Stimulated activated CD4-positive, alpha-beta T cell treated with anti-CD3 and anti-CD28 coated beads, Interleukin-1b, Interleukin-23, amount 100 ng/mL, for 24 hours (primary cell): ENCODE measurements at regions not wholly inside any gene's neighbourhood (a gene's known extent, or its start where the extent isn't known, plus 50 kb on each side); places are given as distances from the start of the nearest gene placed in this dataset.
"Not testable (repeated sequence)": the region's sequence is repeated elsewhere in the genome, so short reads cannot be mapped to it uniquely, and the experiment has no call there.

Experiments used
- DNase-seq, 4 experiments: peaks; one replicate each; pipeline ENCODE4 v3.0.0-alpha.2; 2020; ENCODE audit warnings: low read depth in 4 of 4, low spot score in 1 of 4

DNA sequence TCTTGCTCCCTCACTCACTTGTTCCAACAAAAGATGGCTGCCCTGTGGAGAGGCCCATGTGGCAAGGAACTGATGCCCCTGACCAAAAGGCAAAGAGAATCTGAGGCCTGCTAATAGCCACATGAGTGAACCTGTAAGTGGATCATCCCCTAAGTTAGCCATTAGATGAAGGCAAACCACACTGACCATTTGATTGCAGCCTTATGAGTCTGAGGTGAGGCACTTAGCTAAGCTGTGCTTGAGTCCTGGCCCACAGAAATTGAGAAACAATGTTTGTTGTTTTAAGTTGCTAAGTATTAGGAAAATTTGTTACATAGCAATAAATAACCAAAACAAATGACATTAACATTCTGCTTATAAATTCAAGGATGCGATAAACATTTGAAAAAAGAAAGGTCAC is 100.1 kb upstream of the BET1 start:
- no peak for DNase-seq

DNA sequence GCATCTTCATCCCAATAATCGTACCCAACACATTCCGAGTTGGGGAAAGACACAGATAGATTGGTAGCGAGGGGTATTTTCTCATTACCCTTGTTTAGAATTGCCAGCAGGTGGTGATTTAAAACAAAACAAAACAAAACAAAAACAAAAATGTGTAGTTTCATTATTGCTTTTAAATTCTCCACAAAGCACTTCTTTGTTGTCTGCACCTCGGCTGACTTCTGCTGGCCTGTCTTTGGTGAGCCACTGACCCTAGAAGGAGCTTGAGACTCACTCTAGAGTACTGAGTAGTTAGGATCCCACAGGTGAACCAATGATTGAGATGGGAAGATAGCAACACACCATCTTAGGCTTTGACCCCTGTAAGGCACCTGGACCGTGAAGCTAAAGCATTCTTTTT is 105.4 kb upstream of the BET1 start:
- no peak for DNase-seq

DNA sequence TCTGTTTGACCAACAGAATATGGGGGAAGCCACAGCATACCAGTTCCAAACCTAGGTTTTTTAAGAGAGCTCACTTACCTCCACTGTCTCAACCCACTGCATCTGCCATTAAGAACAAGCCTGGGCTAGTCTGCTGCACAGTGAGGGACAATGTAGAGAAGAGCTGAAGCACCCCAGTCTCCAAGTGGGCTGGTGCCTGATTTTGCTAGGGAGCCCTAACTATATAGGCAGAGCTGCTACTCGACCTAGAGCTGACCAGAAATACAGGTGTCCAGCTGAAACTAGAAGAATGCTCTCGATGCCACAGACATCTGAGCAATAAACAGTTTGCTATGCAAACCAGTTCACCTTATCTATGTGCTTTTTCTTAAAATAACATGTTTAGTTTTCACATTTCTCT is 106.9 kb upstream of the BET1 start:
- DNase-seq = no peak

DNA sequence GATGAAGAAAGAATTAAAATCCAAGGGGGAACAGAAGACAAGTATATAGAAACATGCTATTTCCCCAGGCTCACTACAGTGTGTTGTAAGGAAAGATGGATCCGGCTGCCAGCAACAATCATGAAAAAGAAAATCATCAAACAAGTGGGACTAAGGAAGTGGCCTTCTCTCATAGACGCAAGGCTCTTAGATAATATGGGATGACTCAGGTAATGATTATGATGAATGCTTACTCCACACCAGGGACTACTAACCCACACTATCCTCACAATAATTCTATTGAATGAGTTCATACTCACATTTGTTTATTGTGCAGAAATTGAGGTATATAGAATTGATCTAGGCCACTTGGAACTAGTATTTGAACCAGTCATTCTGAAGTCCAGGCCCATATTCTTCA is 111.2 kb upstream of the BET1 start:
- DNase-seq = no peak

DNA sequence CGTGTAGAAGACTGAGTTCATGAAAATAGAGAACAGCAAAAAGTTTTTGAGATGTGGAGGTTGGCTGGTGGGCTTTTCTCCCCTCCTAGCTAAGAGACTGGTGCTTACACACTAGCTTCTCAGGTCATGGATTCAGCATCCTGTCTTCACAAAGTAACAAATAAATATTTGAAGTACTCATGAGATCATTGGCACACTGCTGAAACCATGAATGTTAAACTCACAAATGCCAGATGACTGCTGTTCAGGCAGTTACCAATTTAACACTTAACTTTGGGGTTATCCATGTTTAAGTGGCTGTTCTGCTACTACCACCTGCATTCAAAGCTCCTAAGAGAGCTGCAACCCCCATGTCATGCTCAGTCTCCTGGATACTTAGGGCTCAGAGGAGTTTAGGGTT is 119.0 kb upstream of the BET1 start:
- no peak for DNase-seq

DNA sequence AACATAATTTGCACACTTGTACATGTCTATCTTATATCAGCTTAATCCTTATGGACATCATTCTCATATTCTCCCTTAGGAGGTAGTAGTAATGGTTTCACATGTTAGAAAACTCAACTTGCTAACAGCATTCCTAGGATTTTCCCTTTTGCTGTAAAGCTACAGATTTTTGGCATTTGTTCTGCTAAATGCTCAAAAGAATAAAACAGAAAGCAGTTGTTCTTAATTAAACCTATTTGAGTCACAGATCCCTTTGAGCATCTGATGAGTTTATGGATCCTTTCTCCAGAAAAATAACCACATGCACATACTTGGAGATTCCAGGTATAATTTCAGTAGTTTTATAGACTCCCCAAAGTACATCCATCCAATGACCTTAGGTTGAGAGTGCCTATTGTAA is 122.9 kb upstream of the BET1 start:
- DNase-seq = no peak

DNA sequence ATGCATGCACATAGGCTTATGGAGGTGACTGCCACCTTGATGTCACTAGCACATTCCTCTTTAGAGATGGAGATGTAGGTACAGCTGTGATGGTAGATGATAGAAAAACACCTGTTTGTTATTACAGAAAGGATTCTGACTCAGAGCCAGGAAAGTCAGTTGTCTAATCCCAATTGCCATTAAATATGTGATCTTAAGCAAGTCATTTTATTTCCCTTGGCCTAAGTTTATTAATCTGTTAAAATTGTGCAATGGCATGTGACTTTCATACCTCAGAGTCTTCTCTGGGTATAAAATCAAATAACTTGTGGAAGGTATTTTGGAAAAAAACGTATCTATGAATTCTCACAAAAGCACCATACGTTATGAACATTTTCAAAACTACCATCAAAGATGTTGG is 123.9 kb upstream of the BET1 start:
- no peak for DNase-seq

DNA sequence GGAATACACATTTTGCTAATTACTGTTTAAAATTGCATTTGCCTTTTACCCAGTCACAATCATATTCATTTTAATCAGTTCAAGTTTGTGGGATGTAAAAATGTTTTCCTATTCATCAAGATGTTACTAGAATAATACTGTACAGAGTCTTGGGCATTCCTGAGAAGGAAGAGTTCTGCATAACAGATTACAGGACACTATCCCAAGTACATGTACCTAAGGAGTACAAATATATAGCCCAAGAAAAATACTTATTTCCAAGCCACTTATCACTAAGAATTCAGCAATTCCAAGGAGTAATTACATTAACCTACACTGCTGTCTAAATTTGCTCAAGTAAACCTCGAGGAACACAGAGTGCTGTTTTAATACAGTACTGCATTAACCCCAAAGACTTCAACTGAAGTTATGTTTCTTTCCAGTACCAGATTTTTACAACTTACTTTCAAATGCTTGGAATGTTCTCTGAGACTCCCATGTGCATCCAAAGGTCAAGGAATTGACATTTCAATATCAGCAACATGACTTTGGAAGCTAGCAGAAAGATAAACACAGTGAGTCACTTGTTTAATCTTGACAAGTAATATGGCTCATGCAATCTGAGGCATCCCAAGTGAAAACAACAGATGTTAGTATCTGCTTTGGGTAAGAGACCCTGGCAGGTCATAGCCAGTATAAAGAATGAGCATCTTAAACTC is 125.4 kb upstream of the BET1 start:
- no peak for DNase-seq

DNA sequence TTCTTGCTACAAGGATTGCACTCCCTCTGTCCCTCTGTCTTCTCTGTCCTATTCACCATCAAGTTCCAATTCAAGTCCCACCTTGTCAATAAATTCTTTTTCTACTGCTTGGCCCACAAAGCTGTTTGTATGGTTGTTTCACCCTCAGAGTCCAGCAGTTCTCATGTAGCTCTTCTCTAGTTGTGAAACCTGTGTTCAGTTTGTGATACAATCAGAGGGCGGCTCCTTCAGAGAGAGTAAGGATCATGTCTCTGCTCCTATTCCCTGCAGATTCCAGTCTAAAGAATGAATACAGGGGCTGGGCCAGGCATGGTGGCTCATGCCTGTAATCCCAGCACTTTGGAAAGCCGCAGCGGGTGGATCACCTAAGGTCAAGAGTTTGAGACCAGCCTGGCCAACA is 126.6 kb upstream of the BET1 start:
- DNase-seq = no peak

DNA sequence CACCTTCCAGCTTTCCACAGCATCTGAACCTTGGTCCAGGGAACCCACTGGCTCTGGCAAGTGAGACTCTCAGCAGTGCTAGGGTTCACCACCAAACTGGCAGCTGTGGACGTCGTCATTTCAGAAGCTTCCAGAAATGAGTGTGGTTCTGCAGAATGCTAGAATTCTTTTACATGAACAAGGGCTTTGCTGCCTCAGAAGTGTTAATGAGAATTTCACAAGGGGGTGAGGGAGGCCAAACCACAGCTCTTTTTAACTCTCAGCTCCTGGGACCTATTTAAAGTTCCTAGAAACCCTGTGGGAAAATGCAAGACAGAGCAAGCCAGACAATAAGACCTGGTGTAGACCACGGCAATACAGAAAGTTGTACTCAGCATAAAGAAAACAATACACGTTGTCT is 129.3 kb upstream of the BET1 start:
- no peak for DNase-seq

DNA sequence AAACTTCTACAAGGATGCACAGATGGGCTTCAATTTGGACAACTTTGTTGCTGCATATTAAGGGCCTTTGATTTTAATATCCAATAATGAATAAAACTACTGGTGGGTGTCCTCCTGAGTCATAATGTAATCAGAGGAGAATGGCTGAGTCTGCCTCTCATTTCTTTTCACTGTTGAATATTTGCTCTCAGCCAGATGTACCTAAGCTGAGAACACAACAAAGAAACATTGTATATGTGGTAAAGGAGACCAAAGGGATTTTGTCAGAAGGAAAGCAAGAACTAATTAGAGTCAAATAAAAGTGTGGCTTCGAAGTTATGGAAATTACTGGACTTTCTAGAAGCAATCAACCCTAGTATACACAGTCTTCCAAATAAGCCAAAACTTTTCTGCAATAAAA is 131.0 kb upstream of the BET1 start:
- no peak for DNase-seq

DNA sequence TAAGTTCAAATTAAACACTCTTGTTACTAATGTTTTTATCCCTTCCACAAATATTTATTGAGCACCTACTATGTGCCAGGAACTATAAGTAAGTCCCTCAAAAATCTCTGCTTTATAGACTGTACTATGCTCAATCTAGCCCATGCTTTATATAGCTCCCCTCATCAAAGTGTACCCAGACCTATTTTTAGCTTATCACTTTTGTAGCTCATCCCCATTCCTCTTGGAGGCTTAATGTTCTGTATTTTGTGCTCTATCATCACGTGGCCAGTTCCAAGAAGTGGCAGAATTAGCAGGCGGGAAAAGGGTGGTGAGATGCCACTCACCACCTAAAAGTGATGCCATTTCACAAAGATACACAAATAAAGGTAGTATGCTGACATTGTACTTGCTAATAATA is 138.1 kb upstream of the BET1 start:
- no peak for DNase-seq

DNA sequence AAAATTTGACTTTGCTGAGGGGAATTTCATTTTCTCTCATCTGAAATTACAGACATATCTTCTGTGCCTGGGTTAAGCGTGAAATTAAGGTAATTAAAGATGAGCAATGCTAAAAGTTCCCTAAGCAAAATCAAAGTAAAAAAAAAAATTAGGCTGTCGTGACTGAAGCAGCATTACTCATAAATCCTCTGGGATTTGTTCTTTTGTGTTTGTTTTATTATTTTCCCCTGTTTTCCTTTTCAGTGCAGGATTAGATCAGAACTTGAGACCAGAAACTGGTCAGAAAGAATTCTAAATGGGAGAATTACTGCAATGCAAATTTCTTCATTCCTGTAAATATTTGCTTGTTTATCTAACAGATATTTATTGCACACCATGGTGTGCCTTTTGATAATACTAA is 141.4 kb upstream of the BET1 start:
- DNase-seq = no peak

DNA sequence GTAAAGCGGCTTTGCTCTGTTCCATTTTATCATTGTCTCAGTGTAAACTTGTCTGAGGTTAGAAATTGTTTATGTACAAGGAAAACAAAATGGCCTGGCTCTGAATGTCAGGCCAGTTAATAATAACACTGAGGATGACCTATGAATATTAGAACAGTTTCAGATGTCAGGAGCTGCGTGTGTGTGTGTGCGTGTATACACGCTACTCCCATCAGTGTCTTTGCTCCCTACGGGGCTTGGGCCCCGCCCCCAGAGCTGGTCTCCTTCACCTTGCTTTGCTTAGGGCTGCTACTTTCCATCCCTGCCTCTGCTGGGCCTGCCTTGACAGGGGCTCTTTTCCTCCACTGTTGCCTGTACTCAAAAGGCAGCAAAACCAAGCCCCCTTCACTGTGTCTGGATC is 142.3 kb upstream of the BET1 start:
- DNase-seq = no peak

DNA sequence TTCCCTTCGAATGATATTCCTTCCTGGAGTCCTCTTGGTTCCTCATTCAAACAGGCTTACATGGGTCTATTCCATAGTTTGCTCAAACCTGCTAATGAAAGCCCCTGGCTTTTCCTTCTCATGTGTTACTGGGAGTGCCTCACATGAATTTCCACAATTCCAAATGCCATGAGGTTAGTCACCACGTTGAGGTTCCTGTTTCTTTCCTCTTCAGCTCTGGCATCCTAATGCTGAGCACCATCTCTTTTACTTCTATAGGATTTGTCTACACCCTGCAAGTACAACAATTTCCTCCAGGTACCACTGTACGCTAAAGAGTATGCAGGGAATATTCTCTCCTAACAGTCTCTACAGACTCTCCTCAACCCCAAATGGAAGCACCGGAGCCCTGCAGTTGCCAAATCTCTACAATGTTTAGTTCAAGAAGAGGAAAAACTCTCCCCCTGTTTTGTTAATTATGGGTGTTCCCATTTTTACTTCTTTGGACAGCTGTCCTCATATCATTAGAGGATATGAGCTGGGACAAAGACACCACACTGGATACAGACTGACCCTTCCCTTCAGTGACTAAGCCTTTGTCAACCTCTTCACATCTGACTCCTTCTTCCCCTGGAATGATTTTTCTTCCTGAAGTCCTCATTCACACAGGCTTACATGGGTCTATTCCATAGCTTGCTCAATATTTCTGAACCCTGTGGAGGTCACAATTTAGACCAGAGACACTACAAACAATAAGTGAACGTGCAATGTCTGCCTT is 145.8 kb upstream of the BET1 start:
- no peak for DNase-seq

DNA sequence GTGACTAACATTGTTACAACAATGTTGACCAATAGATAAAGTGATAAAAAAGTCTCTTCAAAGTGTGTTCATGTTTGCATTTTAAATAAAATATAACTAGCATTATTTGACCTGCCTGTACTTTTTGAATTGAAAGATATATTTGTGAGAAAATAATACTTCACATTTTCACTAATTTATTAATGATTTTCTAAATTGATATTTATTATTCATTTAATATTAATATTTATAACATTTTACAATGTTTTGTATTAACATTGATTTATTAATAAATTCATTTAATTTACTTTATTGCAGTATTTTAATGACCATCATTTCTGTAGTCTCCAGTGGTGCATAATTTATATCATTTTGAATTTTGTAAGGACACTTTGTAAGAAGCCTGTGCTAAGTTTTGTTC is 150.0 kb upstream of the BET1 start:
- no peak for DNase-seq

DNA sequence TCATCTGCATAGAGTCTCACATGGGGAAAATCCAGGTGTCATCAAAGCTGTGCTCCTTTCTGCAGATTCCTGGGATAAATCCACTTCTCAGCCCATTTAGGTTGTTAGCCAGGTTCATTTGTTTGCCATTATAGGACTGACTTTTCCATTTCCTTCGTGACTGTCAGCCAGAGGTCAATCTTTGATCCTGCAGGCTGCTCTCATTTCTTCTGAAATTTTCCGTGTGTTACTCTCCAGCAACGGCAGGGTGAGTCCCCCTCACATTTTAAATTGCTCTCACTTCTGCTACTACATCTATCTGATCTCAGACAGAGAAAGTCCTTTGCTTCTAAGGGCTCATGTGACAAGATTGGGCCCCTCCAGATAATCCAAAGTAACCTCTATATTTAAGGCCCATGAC is 150.7 kb upstream of the BET1 start:
- no peak for DNase-seq

DNA sequence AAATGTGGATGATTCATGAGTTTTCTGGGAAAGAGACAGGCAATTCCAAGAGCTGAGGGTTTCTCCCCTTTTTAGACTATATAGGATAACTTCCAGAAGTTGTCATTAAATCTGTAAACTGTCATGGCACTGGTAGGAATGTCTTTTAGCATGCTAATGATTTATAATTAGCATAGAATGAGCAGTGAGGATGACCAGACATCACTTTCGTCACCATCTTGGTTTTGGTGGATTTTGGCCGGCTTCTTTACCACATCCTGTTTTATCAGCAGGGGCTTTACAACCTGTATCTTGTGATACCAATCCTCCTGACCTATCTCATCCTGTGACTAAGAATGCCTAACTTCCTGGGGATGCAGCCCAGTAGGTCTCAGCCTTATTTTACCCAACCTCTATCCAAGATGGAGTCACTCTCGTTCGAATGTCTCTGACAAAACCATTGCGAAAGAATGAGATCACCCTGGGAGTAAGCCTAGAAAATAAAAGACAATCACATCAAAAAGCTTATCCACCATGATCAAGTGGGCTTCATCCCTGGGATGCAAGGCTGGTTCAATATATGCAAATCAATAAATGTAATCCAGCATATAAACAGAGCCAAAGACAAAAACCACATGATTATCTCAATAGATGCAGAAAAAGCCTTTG is 153.6 kb upstream of the BET1 start:
- not testable (repeated sequence) for DNase-seq

DNA sequence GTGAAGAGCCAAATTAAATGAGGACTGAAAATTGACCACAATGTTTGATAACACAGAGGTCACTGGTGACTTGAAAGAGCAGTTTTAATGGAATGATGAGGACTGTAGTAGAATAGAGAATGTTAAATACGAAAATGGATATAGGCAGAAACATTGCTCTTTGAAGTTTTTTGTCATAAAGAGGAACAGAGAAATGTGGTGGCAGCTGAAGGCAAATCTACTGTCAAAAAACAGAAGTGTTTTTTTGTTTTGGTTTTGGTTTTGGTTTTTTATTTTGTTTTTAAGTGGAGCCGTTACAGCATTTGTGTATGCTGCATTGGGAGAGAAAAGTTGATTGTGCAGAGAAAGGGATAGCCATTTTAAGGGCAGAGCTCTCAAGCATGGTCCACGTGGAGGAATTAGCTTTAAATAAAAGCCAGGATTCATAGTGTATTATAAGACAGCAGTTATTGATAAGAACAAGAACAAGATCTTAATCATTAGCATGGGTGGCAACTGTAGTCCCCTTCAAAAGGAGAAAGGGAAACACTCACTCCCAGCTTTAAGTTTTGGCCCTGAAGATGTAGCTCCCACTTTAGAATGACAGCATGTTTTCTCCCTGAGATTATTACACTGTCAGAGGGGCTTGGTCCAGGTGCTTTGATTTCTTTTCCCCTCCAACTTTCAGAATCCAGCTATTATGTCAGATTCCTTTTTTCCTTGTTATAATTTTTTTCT is 156.7 kb upstream of the BET1 start:
- DNase-seq = no peak

DNA sequence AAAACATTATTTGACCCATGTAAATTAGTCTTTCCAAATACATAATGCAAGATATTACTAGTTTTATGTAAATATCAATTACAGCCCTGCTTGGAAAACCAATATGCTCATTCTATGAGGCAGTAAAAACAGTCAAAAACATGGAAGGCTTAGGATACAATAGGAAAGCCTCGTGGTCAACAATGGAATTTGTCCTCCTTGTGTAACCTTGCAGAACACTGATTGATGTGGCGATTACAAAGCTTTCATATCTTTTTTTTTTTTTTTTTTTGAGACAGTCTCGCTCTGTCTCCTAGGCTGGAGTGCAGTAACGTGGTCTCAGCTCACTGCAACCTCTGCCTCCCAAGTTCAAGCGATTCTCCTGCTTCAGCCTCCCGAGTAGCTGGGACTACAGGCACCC is 157.3 kb upstream of the BET1 start:
- DNase-seq = no peak

DNA sequence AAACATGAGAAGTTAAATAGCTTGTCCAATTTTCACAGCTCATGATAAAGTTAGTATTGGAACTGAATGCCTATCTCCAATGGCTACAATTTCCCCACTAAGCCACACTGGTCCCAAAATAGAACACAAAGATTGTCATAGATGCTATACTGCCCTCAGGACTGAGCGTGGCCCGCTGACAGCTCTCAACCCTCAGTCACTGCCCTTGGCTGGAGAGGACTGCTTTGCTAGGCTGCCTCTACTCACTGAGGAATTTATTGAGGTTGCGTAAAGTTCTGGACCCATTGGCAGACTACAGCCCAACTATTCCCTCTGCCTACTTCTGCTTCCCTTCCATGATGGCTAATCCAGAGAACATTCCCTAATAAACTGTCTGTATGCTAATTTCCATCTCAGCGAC is 165.5 kb upstream of the BET1 start:
- no peak for DNase-seq

DNA sequence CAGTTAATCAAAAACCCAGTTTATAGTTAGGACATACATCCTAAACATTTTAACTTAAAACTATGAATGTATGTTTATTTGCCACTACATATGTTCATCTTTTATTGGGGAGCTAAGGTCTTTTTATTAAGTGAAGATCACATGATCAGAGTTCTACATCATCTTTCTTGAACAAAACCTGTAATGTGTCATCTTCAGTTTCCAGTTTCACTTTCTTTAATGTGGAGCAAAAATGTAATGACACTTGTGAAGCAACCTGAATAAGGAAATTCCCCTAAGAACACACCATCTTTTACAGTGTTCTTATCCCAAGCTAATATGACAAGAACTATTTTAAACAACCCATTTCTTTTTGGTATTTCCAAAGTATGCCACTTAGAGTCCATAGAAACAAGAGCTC is 166.7 kb upstream of the BET1 start:
- DNase-seq = no peak
